CD1c-positive myeloid dendritic cell (primary cell): ENCODE measurements at regions not wholly inside any gene's neighbourhood (a gene's known extent, or its start where the extent isn't known, plus 50 kb on each side); places are given as distances from the start of the nearest gene placed in this dataset.
"Not testable (repeated sequence)": the region's sequence is repeated elsewhere in the genome, so short reads cannot be mapped to it uniquely, and the experiment has no call there.

Experiments
- DNase-seq: peaks from one replicate; pipeline ENCODE4 v3.0.0-alpha.2; 2016; ENCODE audit errors: extremely low spot score

- no peak for DNase-seq
Measured at GRCh38 chr3:105979961-105980360, 111.1 kb upstream of the CBLB start.

GRCh38 chr3:105982207-105982606, 113.4 kb upstream of the CBLB start:
- no peak for DNase-seq

GRCh38 chr3:105984837-105985236, 116.0 kb upstream of the CBLB start:
- no peak for DNase-seq

- not testable (repeated sequence) for DNase-seq
Measured at GRCh38 chr3:105986343-105986742, 117.5 kb upstream of the CBLB start.

- DNase-seq = no peak
Measured at GRCh38 chr3:105987809-105988208, 119.0 kb upstream of the CBLB start.

GRCh38 chr3:105988540-105989212, 119.9 kb upstream of the CBLB start:
- no peak for DNase-seq

GRCh38 chr3:105996781-105997180, 128.0 kb upstream of the CBLB start:
- DNase-seq = no peak

GRCh38 chr3:105997466-105997799, 128.6 kb upstream of the CBLB start:
- DNase-seq = no peak

- peak; percentile 78 for DNase-seq
Measured at GRCh38 chr3:105997800-105998526, 129.2 kb upstream of the CBLB start.

GRCh38 chr3:105999856-106000255, 131.0 kb upstream of the CBLB start:
- no peak for DNase-seq

- DNase-seq = no peak
Measured at GRCh38 chr3:106001923-106002322, 133.1 kb upstream of the CBLB start.

GRCh38 chr3:106004137-106004681, 135.4 kb upstream of the CBLB start:
- DNase-seq = peak; percentile 64

GRCh38 chr3:106004826-106005225, 136.0 kb upstream of the CBLB start:
- no peak for DNase-seq

- DNase-seq = no peak
Measured at GRCh38 chr3:106006001-106006400, 137.2 kb upstream of the CBLB start.

- no peak for DNase-seq
Measured at GRCh38 chr3:106006571-106006970, 137.8 kb upstream of the CBLB start.

GRCh38 chr3:106007512-106007911, 138.7 kb upstream of the CBLB start:
- DNase-seq = no peak

GRCh38 chr3:106008766-106009165, 140.0 kb upstream of the CBLB start:
- DNase-seq = no peak

GRCh38 chr3:106010829-106011228, 142.0 kb upstream of the CBLB start:
- no peak for DNase-seq

- peak; percentile 73 for DNase-seq
Measured at GRCh38 chr3:106013971-106014370, 145.2 kb upstream of the CBLB start.

- DNase-seq = peak; percentile 72
Measured at GRCh38 chr3:106014518-106014917, 145.7 kb upstream of the CBLB start.

GRCh38 chr3:106014971-106015370, 146.2 kb upstream of the CBLB start:
- no peak for DNase-seq

GRCh38 chr3:106018102-106018501, 149.3 kb upstream of the CBLB start:
- peak; percentile 68 for DNase-seq

- DNase-seq = peak; percentile 38
Measured at GRCh38 chr3:106018929-106019550, 150.2 kb upstream of the CBLB start.
